ENCODE measurements at regions not wholly inside any gene's neighbourhood (a gene's known extent, or its start where the extent isn't known, plus 50 kb on each side); places are given as distances from the start of the nearest gene placed in this dataset.

DNA sequence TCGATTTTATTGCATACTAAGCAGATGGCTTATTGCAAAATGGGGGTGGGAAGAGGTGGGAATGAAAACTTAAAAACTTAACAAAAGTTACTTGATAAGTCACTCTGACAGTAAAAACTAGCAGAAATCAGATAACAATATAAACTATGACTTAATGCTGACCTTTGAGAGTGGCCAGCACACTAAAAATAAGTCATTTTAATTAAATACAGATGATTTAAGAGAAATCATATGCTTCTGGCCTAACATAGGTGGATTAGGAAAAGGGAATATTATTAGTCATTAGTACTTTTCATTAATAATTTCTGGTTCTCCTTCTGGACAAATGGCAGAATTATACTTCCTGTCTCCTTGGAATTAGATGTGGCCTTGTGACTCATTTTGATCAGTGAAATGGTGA is 756.7 kb downstream of the PCDH19 start:
- TF ChIP-seq RAD21 (conservative IDR thresholded peaks at IDR 0.05 in 1 of 2, IDR thresholded peaks at IDR 0.05 in 1 of 2), result no peak
- TF ChIP-seq ZC3H11A (IDR thresholded peaks at IDR 0.05), result no peak
- no peak for TF ChIP-seq MAFK (IDR thresholded peaks at IDR 0.05; ENCODE audit: partially characterized antibody)
- no peak for TF ChIP-seq POLR2A (IDR thresholded peaks at IDR 0.05; ENCODE audit: low read length)
- no peak for TF ChIP-seq RFX5 (IDR thresholded peaks at IDR 0.05)
- TF ChIP-seq ZFP36 (IDR thresholded peaks at IDR 0.05; ENCODE audit: borderline replicate concordance, partially characterized antibody), result no peak

Data from A549 (cell line).